ENCODE measurements at regions not wholly inside any gene's neighbourhood (a gene's known extent, or its start where the extent isn't known, plus 50 kb on each side); places are given as distances from the start of the nearest gene placed in this dataset.

DNA sequence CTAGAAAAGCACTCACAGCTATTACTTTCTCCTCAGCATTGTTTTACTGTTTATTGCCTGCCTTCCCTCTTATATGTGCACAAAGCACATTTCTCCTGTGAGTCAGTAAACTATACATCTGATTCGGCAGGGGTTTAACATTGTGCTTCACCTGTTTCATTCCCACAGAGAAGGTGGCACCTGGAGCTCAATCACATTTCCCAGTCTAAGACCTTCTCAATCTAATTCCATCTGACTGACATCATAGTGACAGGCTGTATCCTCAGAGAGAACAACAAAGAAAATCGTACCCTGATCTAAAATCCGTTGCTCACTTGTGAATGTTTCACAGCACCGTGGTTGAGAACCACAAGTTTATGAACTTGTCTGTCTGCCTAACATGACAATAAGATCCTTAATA lies 92.4 kb upstream of the CAST start:
- H3K4me1 ChIP-seq: peaks cover 0 to 10% (median 5%) of the 10 kb centered on the region in 6 donors
- intact Hi-C loops (cut with DNase I; ENCODE audit: low total_unique reads): no loop called here
- 68 to 92% (median 83%) methylated on average over 4 of the region's 4 CpGs for WGBS, 5 donors
- H3K4me3 ChIP-seq: no peak overlapping the region
- no peaks in the 10 kb centered on the region for H3K36me3 ChIP-seq
- TF ChIP-seq, protein P1, sequence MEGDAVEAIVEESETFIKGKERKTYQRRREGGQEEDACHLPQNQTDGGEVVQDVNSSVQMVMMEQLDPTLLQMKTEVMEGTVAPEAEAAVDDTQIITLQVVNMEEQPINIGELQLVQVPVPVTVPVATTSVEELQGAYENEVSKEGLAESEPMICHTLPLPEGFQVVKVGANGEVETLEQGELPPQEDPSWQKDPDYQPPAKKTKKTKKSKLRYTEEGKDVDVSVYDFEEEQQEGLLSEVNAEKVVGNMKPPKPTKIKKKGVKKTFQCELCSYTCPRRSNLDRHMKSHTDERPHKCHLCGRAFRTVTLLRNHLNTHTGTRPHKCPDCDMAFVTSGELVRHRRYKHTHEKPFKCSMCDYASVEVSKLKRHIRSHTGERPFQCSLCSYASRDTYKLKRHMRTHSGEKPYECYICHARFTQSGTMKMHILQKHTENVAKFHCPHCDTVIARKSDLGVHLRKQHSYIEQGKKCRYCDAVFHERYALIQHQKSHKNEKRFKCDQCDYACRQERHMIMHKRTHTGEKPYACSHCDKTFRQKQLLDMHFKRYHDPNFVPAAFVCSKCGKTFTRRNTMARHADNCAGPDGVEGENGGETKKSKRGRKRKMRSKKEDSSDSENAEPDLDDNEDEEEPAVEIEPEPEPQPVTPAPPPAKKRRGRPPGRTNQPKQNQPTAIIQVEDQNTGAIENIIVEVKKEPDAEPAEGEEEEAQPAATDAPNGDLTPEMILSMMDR (IDR thresholded peaks at IDR 0.05 in 8 of 11, conservative IDR thresholded peaks at IDR 0.05 in 3 of 11): no peak
- TF ChIP-seq POLR2A (IDR thresholded peaks at IDR 0.05) (no peak), POLR2AphosphoS5 (IDR thresholded peaks at IDR 0.05) (no peak)
- H3K9me3 ChIP-seq: no peaks in the 10 kb centered on the region
- DNase-seq: no peak
- no peaks in the 10 kb centered on the region for H3K27me3 ChIP-seq (replicated peaks in 1 of 7)
- H3K27ac ChIP-seq: no peak overlapping the region

DNA sequence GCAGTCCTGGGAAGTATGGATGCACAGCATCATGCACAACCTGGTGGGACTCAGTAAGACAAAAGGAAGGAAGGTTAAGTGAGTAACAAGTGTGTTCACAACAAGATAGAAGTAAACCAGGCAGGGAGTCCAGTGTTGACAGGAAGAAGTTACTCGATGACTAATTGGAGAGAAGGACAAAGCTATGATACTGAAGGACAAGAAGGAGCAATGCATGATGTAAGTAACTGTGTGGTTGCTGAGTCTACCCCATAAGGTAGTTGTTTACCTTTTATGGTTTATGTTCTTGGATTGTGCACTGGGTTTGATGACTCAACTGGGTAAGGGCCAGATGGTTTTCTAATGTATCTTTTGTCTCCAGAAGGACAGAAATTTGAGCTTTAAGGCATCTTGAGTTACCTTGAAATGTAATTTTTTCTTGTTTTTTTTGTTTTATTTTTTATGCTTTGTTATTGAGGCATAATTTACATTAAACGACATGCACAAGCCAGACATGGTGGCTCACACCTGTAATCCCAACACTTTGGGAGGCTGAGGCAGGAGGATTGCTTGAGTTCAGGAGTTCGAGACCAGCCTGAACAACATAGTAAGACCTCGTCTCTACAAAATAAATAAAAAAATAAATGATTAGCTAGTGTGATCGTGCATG lies 89.2 kb upstream of the CAST start:
- Histone ChIP-seq H3K4me1 (no peaks in the 10 kb centered on the region), H3K9me3 (no peaks in the 10 kb centered on the region), H3K27ac (no peak overlapping the region), H3K27me3 (replicated peaks in 1 of 7) (no peaks in the 10 kb centered on the region), H3K4me3 (no peak overlapping the region), H3K36me3 (no peaks in the 10 kb centered on the region)
- no peak for DNase-seq
- no peak for TF ChIP-seq POLR2AphosphoS5 (IDR thresholded peaks at IDR 0.05)
- TF ChIP-seq, protein P1 (IDR thresholded peaks at IDR 0.05 in 8 of 11, conservative IDR thresholded peaks at IDR 0.05 in 3 of 11): no peak
- TF ChIP-seq POLR2A (IDR thresholded peaks at IDR 0.05): no peak
- WGBS, 5 donors: 81 to 93% (median 86%) methylated on average over 5 of the region's 5 CpGs
- intact Hi-C loops (cut with DNase I; ENCODE audit: low total_unique reads): no loop called here

- Histone ChIP-seq H3K4me1 (no peaks in the 10 kb centered on the region), H3K9me3 (no peaks in the 10 kb centered on the region), H3K36me3 (no peaks in the 10 kb centered on the region), H3K4me3 (no peak overlapping the region), H3K27ac (no peak overlapping the region), H3K27me3 (replicated peaks in 1 of 7) (no peaks in the 10 kb centered on the region)
- TF ChIP-seq, protein P1 (IDR thresholded peaks at IDR 0.05 in 8 of 11, conservative IDR thresholded peaks at IDR 0.05 in 3 of 11): no peak
- no peak for TF ChIP-seq POLR2AphosphoS5 (IDR thresholded peaks at IDR 0.05)
- no peak for TF ChIP-seq POLR2A (IDR thresholded peaks at IDR 0.05)
- no peak for DNase-seq
- intact Hi-C loops (cut with DNase I; ENCODE audit: low total_unique reads): no loop called here
Observed at GRCh38 chr5:96573513-96573894, 88.7 kb upstream of the CAST start.

- 92 to 96% (median 95%) methylated on average over 3 of the region's 3 CpGs for WGBS, 5 donors
- H3K4me3 ChIP-seq: no peak overlapping the region
- no peak overlapping the region for H3K27ac ChIP-seq
- H3K4me1 ChIP-seq: no peaks in the 10 kb centered on the region
- no peaks in the 10 kb centered on the region for H3K9me3 ChIP-seq
- TF ChIP-seq, protein P1 (IDR thresholded peaks at IDR 0.05 in 8 of 11, conservative IDR thresholded peaks at IDR 0.05 in 3 of 11): no peak
- TF ChIP-seq POLR2AphosphoS5 (IDR thresholded peaks at IDR 0.05): no peak
- no peak for TF ChIP-seq POLR2A (IDR thresholded peaks at IDR 0.05)
- no peak for DNase-seq
- intact Hi-C loops (cut with DNase I; ENCODE audit: low total_unique reads): no loop called here
- H3K36me3 ChIP-seq: no peaks in the 10 kb centered on the region
- H3K27me3 ChIP-seq (replicated peaks in 1 of 7): no peaks in the 10 kb centered on the region
Observed at GRCh38 chr5:96576876-96577275, 85.3 kb upstream of the CAST start.
